ENCODE measurements at regions not wholly inside any gene's neighbourhood (a gene's known extent, or its start where the extent isn't known, plus 50 kb on each side); places are given as distances from the start of the nearest gene placed in this dataset.

DNA sequence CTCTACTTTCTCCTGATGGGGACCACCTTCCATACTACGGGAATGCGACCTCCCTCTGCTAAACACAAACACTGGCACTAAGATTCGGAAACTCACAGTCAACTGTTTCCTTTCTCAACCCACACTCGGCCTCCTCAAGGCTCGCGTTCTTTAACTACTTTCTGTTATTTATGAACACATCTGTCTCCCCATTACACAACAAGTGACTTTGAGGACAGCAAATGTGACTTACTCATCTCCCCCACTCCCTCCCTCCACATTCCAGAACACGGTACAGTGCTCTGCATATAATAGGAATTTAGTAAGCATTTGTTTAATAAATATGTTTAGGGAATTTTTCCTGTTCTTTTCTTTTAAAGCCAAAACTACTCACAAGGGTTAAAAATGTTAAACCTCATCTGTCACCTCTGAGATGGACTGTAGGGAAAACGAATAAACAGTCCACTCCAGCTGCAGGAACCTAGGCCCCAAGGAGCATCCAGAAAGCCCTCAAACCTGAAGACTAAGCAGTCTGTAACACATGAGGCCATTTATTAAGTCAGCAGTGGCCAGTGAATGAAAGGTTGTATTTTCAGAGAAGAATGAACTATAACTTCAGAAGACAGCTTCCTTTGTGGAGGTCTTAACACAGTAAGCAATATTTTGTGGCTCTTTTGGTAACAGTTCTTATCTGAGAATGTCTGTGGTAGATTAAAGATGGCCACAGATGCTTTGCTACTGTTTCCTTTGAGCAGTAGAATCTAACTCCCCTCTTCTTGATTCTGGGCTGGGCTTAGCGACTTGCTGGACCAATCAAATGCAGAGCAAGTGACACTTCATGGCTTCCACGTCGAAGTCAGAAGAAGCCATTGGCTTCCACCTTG is 209.6 kb upstream of the DTNBP1 start:
- DNase-seq, result no peak

DNA sequence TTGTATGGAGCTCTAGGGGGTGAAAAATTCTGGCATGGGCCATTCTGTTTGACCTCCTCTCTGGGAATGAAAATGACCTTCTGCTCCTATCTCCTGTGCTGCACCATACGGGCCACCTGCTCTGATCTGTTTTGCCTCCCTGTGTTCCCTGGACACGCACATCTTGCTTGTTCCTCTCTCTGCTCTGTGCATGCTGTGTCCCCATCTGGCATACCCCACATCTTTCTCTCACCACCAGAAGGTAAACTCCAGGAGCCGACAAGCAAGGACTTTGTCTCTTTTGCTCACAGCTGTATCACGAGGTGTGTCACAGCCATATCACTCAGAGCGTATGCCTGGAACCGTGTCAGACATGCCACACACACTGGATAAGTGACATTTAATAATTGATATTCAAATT is 208.4 kb upstream of the DTNBP1 start:
- no peak for DNase-seq

DNA sequence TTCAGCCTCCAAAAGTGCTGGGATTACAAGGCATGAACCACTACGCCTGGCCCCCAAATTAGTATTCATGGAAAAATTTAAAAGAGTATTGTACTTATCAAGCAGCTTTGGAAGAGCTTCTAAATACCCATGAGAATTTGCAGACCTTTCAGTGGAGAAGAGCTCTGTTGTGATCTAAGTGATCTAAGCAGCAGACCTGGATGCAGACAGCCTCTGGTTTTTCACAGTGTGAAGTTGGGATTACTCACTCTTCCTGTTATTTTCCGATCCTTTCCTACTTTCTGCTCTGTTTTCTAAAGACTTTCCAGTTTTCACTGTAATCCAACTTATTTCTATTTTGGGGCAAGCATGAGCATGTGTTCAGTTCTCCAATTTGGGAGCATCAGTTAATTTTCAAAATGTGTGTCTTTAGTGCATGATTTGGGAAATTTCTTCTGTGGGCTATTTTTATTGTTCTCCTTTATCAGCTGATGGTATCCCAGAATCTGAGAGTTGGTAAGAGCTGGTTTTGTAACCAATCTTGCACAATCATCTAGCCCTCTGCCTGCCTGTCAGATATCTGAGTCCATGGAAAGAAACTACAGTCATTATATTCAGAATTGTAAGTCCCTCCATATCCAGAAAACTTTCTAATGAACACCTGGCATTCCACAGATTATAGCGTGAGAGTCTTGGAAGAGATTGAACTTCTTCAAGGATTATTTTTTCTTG is 207.7 kb upstream of the DTNBP1 start:
- no peak for DNase-seq

DNA sequence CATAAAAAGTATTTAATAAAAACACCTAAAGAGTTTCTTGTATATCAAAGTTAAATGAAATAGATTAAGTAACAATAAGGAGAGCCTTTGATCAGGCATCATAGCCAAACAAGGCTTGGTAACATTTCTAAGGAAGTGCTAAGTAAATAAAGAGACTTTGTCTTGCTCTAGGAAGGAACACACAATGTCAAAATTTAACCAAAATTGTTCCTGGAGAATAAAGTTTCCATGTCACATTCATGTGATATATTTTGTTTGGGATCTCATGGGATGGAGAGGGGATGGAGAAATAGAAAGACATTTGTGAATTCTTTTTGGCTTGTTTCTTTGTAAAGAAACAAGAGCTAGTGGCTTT is 201.9 kb upstream of the DTNBP1 start:
- DNase-seq, result no peak

DNA sequence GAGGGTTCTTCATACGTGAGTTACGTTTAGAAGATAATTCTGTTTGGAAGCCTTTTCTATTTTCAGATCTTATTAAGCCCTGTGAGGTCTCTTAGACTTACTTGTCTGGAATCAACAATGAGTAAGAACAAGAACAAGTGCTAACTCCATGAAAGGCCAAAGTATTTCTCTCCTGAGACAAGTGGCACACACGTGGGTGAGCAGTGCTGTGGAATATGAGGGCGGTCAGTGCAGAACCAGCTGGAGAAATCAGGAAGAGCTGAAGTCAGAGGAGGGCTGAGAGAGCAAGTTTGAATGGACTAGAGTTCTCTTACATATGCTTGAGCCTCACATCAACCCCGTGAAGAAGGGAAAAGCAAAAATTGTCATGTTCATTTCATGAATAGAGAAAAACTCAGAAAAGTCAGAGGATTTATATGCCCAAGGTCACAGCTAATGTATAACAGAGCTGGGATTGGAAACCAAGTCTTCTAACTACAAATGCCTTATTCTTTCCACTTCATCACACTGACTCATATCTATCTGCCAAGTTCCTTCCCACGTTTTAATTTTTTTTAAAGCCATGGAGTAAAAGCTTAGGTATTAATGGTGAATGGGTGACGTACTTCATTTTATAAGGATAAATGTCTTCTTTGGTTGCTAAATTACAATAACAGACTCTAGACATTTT is 201.3 kb upstream of the DTNBP1 start:
- no peak for DNase-seq

DNA sequence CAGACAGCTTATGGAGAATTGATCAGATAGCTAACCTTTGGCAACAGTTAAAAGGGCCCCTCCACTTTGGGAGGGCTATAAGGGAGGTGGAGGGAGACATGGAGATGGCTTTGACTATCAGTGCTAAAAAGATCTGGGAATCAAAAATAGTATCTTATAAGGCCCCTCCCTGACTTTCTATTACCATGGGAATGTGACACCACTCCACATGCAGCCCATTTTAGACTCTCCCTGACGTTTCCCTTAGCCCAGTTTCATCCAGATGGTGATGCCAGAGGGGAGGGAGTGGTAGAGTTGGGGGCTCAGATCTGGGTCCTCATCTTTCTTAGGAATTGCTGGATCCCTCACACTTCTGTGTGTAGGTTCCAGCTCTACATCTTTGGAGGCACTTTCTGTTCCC is 200.0 kb upstream of the DTNBP1 start:
- no peak for DNase-seq

DNA sequence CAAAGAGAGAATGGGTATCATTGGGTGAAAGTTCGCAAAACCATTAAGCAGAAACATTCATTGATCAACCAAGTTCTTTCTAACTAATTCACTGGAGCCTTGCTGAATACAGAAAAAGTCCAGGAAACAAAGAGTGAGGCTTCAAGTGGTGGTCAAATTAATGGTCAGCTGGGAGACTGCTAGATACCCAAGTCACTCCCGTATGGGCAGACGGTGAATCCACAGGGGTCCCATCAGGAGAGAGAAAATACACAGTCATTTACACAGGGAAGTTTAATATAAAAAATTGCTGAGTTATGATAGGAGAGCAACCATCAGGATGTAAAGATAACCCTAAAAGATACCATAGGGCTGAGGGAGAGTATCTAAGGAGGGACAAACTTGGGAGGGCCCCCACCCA is 198.7 kb upstream of the DTNBP1 start:
- no peak for DNase-seq

DNA sequence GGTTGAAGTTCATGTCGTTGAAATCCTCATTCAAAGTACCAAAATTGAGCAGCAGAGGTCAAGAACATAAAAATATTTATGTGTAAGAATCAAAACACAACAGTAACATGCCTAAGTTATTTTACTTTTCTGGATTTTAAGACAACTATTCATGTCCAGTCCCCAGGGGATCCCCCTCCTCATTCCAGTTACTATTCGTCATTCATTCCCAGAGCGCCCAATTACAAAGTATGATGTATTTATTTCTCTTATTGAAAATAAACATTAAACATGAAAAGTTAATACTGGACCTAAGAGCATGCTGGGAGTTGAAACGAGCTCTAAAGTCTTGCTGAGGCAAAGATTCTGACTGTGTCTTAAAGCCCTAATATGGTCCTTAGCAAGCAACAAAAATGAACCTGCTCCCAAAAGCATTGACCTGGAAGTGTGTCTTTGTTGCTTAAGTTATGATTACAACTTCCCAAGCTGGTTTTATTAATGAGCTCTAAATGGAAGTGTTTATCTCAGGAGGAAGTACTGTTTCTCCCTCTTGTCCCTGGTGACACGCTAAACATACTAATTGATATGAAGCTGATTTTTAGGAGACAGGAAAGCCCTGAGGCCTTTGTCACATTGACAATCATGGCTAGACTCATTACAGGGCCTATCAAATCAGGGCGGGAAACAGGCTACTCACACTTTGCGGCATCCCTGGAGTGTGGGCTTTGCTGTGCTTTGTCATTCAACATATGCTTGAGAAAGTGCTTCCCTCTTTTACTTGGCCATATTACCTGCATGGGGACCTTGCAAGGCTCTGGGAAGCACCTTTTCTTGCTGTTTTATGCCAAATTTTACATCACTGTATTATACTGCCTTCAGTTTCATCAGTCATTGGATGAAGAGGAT is 192.2 kb upstream of the DTNBP1 start:
- DNase-seq, result no peak

DNA sequence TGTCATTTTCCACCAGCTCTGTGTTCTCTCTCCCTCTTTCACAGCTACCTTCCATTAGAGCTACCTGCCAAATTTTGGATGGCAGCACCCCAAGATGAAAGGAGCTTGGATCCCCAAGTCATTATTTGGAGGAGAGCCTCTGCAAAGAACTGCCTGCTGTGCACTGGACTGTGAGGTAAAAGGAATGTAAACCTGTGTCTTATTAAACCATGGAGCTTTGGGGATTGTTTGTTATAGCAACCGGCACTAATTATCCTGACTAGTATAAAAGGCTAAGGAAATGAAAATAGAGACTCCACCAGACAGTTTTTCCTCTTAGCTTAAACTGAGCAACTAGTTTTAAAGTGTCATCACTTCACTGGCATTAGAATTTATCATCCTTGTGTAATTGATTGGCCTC is 191.6 kb upstream of the DTNBP1 start:
- no peak for DNase-seq

DNA sequence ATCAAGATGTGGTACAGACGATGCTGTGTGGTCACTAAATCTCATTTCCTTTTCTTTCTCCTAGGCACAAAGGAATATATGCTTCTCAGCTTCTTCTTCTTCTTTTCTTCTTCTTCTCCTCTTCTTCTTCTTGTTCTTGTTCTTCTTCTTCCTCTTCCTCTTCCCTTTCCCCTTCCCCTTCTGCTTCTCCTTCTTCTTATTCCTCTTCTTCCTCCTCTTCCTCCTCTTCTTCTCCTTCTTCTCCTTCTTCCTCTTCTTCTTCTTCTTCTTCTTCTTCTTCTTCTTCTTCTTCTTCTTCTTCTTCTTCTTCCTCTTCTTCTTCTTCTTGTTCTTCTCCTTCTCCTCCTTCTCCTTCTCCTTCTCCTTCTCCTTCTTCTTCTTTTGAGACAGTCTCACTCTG is 190.4 kb upstream of the DTNBP1 start:
- DNase-seq, result no peak

DNA sequence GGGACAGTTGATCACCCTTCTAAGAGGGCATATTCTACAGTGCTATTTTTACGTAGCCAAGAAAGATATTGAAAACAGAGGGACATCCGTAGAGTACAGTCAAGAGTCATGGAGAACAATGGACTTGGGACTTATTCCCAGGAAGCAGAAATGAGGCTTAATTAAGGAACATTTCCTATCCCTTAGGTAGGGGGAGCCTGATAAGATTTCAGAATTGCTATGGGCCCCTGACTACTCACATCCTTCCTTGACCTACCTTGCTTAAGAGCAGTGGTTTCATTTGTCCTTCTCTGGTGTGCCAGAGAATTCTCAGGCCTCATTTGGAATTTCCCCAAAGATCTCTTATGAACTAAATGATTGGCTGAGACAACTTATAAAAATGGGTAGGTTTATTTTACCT is 189.5 kb upstream of the DTNBP1 start:
- DNase-seq, result no peak

DNA sequence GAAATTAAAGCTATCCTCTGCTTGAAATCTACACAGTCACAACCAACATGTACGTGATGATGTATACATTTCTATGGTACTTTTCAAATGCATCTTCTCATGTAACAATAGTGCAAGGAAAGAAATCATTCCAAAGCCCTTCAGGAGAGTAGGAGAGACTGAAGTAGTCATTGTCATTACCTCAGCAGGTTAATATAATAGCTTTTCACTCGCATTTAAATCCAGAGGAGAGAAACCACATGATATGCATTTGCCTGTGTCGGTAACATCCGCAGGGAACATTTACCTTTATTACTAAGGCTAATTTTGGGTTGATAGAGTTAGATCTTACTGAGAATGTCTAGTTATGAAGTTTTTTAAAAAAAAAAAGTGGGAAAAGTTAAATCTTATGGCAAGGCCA is 186.6 kb upstream of the DTNBP1 start:
- no peak for DNase-seq

DNA sequence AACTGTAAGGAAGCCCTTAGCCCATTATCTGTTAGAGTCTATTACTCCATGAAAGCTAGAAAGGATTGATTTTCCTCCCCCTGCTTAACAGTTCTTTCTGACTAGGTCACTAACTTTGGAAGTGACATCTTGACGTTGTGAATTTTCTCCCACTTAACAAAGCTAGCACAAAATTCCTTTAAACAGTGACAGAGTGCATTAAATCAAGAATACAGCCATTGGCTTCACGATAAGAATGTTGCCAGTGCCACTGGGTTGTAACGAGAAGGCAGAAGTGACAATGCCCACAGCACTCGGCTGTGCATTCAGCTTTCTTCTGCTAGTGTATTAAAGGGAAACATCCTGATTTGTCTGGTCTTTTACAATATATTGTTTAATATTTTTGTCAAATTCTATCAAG is 182.7 kb upstream of the DTNBP1 start:
- DNase-seq, result no peak

DNA sequence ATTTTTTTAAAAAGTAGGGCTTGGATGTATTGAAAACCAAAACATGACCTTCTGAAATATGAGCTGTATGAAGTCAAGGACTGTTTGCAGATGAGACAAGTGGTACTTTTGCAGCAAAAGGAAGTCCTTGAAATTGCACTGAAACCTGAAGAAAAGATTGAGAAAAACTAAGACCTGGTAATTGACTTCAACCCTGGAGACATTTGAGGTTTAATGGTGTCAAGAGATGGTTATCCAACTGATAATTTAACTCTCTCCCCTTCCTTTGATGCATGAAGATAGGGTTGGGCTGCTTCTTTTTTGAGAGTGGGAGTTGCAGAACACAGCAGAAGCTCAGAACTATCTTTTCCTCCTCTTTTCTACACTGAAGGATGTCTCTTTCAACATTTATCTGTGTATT is 180.9 kb upstream of the DTNBP1 start:
- DNase-seq, result peak; percentile 69

DNA sequence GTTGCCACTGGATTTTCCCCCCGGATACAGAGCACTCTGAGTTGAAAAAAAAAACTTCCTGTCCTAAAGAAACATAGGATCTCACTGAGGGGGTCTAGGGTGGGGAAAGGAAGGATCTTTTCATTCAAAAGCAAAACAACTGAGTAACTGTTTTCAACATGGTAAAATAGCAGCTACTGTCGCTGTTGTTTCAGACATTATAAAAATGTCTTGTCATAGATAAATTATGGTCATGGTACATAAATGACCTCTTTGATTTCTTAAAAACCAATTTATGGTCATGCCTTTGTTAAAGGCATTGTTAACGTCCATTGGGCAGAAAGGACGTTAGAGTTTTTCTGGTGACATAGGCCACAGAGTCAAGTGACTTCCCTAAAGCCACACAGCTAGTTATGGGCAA is 180.4 kb upstream of the DTNBP1 start:
- DNase-seq, result no peak

DNA sequence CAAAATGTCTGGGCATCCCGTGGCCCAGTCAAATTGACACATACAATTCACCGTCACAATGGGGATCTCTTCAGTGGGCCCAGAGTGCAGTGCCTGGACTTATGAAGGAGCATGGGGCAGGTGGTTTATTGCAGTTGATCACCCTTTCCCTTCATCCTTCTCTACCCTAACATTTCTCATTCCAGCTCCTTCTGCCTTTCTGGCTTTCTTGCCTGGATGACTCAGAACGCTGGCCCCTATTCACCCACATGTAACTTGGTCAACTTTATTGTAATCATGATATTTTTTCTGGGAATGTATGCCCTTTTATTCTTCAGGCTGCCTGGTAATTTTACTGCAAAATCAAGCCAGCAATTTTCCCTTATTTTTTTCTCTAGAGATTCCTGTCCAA is 179.9 kb upstream of the DTNBP1 start:
- DNase-seq, result no peak

DNA sequence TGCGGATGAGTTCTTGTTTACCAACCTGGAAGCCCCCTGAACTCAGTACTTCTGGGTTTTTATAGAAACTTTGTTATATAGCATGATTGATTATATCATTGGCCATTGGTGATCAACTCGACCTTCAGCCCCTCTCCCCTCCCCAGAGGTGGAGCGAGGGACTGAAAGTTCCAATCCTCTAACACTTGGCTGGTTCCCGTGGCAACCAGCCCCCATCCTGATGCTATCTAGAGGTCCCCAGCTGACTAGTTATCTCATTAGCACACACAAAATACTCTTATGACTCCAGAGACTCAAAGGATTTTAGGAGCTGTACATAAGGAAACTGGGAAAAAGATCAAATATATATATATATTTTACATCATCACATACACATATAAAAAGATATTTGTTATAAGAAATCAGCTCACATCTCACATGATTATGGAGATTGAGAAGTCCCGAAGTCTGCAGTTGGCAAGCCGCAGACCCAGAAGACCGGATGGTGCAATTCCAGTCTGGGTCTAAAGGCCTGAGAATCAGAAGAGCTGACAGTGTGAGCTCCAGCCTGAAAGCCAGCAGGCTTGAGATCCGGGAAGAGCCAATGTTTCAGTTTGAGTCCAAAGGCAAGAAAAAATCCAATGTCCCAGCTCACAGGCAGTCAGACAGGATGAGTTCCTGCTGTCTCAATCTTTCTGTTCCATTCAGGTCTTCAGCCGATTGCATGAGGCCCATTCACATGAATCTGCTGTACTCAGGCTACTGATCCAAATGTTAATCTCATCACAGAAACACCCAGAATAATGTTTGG is 179.3 kb upstream of the DTNBP1 start:
- no peak for DNase-seq

DNA sequence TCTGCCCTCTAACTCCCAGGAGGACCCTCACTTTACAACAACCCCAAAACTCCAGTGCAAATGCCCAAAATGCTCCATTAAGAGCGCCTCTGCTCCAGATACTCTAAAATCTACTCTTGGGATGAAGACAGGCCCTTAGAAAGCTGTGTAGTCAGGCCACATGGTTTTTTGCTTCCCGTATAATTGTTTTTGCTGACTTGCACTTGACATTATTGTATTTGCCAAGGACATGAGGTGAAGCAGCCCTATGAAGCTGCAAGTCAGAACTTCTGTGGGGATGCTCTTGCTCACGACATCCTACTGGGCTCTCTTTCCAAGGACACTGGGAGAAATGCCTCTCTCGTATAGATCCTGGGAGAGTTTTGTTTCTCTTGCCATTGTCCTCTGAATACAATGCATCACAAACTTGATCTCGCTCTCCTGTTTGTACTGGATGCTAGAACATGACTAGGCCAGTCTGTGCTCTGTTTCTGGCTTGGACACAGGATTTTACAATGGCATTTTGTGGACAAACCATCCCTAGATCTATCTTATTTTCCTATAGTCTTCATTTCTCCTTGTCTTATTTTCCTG is 177.2 kb upstream of the DTNBP1 start:
- no peak for DNase-seq

DNA sequence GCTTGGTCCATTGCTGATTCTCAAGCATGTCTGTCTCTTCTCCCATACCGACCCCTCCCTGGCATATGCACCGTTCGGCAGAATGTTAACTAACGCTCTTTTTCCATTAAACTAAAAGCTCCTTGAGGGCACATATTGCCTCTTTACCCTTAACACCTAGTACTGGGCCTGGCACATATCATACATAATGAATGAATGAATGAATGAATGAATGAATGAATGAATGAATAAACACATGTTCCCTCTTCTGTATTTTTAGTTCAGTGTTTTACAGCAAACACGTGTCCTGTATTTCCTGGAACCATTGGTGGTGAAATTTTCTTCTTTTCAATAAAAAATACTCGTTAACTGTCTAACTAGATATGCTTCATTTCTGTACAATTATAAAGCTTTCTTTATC is 174.4 kb upstream of the DTNBP1 start:
- DNase-seq, result no peak

DNA sequence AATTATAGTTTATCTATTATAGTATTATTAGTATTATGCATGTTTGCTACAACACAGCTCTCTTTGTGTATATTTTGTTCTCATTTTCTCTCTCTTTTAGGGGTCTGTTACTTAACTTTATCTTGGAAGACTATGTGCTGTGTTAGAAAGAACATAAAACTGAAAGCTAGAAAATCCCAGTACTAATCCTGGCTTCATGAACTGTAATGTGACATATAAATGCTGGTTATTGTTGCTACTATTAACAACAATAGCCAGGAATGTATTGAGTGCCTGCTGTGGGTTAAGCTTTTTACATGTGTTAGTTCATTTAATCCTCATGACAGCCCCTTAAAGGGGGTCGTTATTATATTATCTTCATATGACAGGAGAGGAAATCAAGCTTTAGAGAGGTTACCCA is 170.0 kb upstream of the DTNBP1 start:
- no peak for DNase-seq

DNA sequence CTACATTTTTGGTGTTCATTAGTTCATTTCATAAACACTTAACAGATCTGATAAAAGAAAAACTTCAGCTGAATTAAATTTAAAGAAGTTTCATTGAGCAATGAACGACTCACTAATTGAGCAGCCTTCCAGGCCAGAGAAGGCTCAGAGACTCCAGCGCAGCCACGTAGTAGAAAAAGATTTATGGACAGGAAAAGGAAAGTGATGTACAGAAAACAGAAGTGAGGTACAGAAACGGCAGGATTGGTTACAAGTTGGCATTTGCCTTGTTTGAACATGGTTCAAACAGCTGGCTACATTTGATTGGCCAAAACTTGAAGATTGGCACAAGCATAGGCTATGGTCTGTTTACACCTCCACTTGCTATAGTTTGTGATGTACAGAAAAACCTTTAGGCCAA is 166.3 kb upstream of the DTNBP1 start:
- no peak for DNase-seq

Measured in DMS53 (cell line).